HepG2 (cell line): ENCODE measurements at regions not wholly inside any gene's neighbourhood (a gene's known extent, or its start where the extent isn't known, plus 50 kb on each side); places are given as distances from the start of the nearest gene placed in this dataset.

Source experiments
- ATAC-seq: fragments of 200-7000 bp; cut with Tn5 transposase; 3 replicates; pipeline ENCODE4 v1.9.1; 2020; ENCODE audit warnings: mild to moderate bottlenecking, moderate library complexity
- BruUV-seq: library from RNA; stranded (reverse); fragments of 400-500 nt; replicated peaks from 2 replicates; lab custom pipeline; 2021; lab: Mats Ljungman, UMichigan
- CTCF ChIA-PET: fragments of 300-600 bp; formaldehyde crosslinking; extraction: SDS; loops from one replicate; lab custom pipeline; 2021; ENCODE audit warnings: low total read pairs, inconsistent platforms, low intra/inter-chr PET ratio; lab: Yijun Ruan, JAX
- POLR2A ChIA-PET: fragments of 350-600 bp; sonication (Branson Sonifier 250); formaldehyde crosslinking; loops from one replicate; lab custom pipeline; 2020; ENCODE audit warnings: antibody characterized with exemption, inconsistent platforms; lab: Yijun Ruan, JAX
- DNase-seq: peaks from one replicate; pipeline ENCODE4 v3.0.0-alpha.2; 2015; ENCODE audit warnings: low spot score
- FAIRE-seq: peaks from 3 replicates; lab custom pipeline; 2011; peaks lifted over from hg19 to GRCh38; lab: Jason Lieb, UNC
- H2AFZ ChIP-seq: one replicate; pipeline ENCODE4 v1.6.1; 2011; ENCODE audit warnings: low read length, inconsistent platforms
- H3K27ac ChIP-seq: fragments of 300-600 bp; 3 replicates; pipeline ENCODE4 v1.8.0; 2011; ENCODE audit warnings: mixed run types, mild to moderate bottlenecking, mixed read lengths, low read length, inconsistent platforms; ENCODE audit not compliant: insufficient read depth; ENCODE audit errors: extremely low read length
- H3K27me3 ChIP-seq, 2 experiments: fragments of 200-600 bp in 1 of 2; 2 replicates in 1 of 2; 3 replicates in 1 of 2; pipeline versions ENCODE4 v1.6.0 to v1.8.0; 2011; ENCODE audit warnings: low read length in 2 of 2, mild to moderate bottlenecking in 2 of 2, moderate library complexity in 2 of 2, inconsistent platforms in 1 of 2; ENCODE audit not compliant: insufficient read depth in 2 of 2, control insufficient read depth in 1 of 2
- H3K36me3 ChIP-seq, 2 experiments: fragments of 200-600 bp in 1 of 2; replicated peaks in 1 of 2; 2 replicates in 1 of 2; 3 replicates in 1 of 2; pipeline versions ENCODE4 v1.5.1 to v1.8.0; 2011; ENCODE audit warnings: low read length in 2 of 2, inconsistent platforms in 1 of 2; ENCODE audit not compliant: insufficient read depth in 2 of 2, control insufficient read depth in 1 of 2
- H3K4me1 ChIP-seq: 2 replicates; pipeline ENCODE4 v1.5.1; 2012; ENCODE audit warnings: low read length, inconsistent platforms; ENCODE audit not compliant: insufficient read depth
- H3K4me2 ChIP-seq: 2 replicates; pipeline ENCODE4 v1.6.0; 2011; ENCODE audit warnings: low read depth, low read length, inconsistent platforms
- H3K4me3 ChIP-seq, 3 experiments: fragments of 200-600 bp in 1 of 3; sonication (generic), shearing (Covaris generic) in 1 of 3; replicated peaks in 1 of 3; 2 replicates each; pipeline ENCODE4 v1.5.1; 2011 to 2016; ENCODE audit warnings: low read length in 3 of 3, inconsistent platforms in 2 of 3, low read depth in 2 of 3, mild to moderate bottlenecking in 2 of 3, control low read depth in 1 of 3, mixed read lengths in 1 of 3; ENCODE audit not compliant: insufficient read depth in 1 of 3
- H3K79me2 ChIP-seq: one replicate; pipeline ENCODE4 v1.6.1; 2011; ENCODE audit warnings: low read length, inconsistent platforms; ENCODE audit not compliant: insufficient read depth
- H3K9ac ChIP-seq: 2 replicates; pipeline ENCODE4 v1.6.0; 2011; ENCODE audit warnings: mild to moderate bottlenecking, low read depth, low read length, inconsistent platforms; ENCODE audit not compliant: insufficient read depth
- H3K9me3 ChIP-seq: 2 replicates; pipeline ENCODE4 v1.5.1; 2012; ENCODE audit warnings: mild to moderate bottlenecking, low read length
- H4K20me1 ChIP-seq: 2 replicates; pipeline ENCODE4 v1.6.0; 2011; ENCODE audit warnings: inconsistent platforms, mild to moderate bottlenecking, low read length, moderate library complexity; ENCODE audit not compliant: insufficient read depth
- ATF1 ChIP-seq: IDR thresholded peaks from 2 replicates; pipeline ENCODE4 v1.6.1; 2016; ENCODE audit warnings: mild to moderate bottlenecking, control low read depth
- ATF7-NPFF ChIP-seq: sonication (generic); formaldehyde crosslinking; IDR thresholded peaks from 2 replicates; pipeline ENCODE4 v1.8.1; 2023; ENCODE audit warnings: mild to moderate bottlenecking, low read depth, missing genetic modification reagents, moderate library complexity
- DMAP1 ChIP-seq: IDR thresholded peaks from 2 replicates; pipeline ENCODE4 v1.6.1; 2016
- HNRNPL ChIP-seq: fragments of 200-400 bp; formaldehyde crosslinking; IDR thresholded peaks from 2 replicates; pipeline ENCODE4 v1.6.1; 2017; ENCODE audit warnings: mild to moderate bottlenecking, low read depth, low read length
- NFE2L1 ChIP-seq: sonication (generic); formaldehyde crosslinking; IDR thresholded peaks from 2 replicates; pipeline ENCODE4 v1.4.0; 2020; ENCODE audit warnings: missing genetic modification reagents, mild to moderate bottlenecking, borderline replicate concordance
- PHF8 ChIP-seq: sonication (generic); formaldehyde crosslinking; IDR thresholded peaks from 2 replicates; pipeline ENCODE4 v1.5.0; 2020; ENCODE audit warnings: missing genetic modification reagents
- PRPF4 ChIP-seq: fragments of 200-400 bp; formaldehyde crosslinking; IDR thresholded peaks from 2 replicates; pipeline ENCODE4 v1.6.1; 2016; ENCODE audit warnings: low read length, low read depth; ENCODE audit not compliant: poor library complexity, severe bottlenecking
- REL ChIP-seq: sonication (generic); formaldehyde crosslinking; conservative IDR thresholded peaks from 2 replicates; pipeline ENCODE4 v1.8.0; 2022; ENCODE audit warnings: mild to moderate bottlenecking, missing genetic modification reagents, moderate library complexity
- SKI ChIP-seq: fragments of 450-650 bp; IDR thresholded peaks from one replicate; pipeline ENCODE4 v1.6.1; 2018; ENCODE audit warnings: mild to moderate bottlenecking; ENCODE audit not compliant: partially characterized antibody
- SMAD1 ChIP-seq: sonication (generic); formaldehyde crosslinking; IDR thresholded peaks from 2 replicates; pipeline ENCODE4 v1.4.0; 2020; ENCODE audit warnings: missing genetic modification reagents, low read depth, mild to moderate bottlenecking, borderline replicate concordance
- TMF1 ChIP-seq: sonication (generic); formaldehyde crosslinking; IDR thresholded peaks from 2 replicates; pipeline ENCODE4 v1.8.1; 2022; ENCODE audit warnings: low read depth, missing genetic modification reagents
- ZFP1 ChIP-seq: IDR thresholded peaks from 2 replicates; pipeline ENCODE4 v1.6.1; 2016
- ZNF619 ChIP-seq: sonication (generic); formaldehyde crosslinking; IDR thresholded peaks from 2 replicates; pipeline ENCODE4 v1.4.0; 2020; ENCODE audit warnings: mild to moderate bottlenecking, missing genetic modification reagents
- ZNF775 ChIP-seq: sonication (generic); formaldehyde crosslinking; IDR thresholded peaks from 2 replicates; pipeline ENCODE4 v1.4.0; 2020; ENCODE audit warnings: missing genetic modification reagents, mild to moderate bottlenecking, moderate library complexity, borderline replicate concordance
- ZNF776 ChIP-seq: sonication (generic); formaldehyde crosslinking; IDR thresholded peaks from 2 replicates; pipeline ENCODE4 v1.4.0; 2020; ENCODE audit warnings: mild to moderate bottlenecking, missing genetic modification reagents
- ZNF879 ChIP-seq: sonication (generic); formaldehyde crosslinking; IDR thresholded peaks from 2 replicates; pipeline ENCODE4 v1.8.1; 2023; ENCODE audit warnings: missing genetic modification reagents
- ZZZ3 ChIP-seq: sonication (generic); formaldehyde crosslinking; IDR thresholded peaks from 2 replicates; pipeline ENCODE4 v1.4.0; 2020; ENCODE audit warnings: missing genetic modification reagents, mild to moderate bottlenecking, borderline replicate concordance
- WGBS: methylation state at CpG from one replicate; pipeline ENCODE4 v1.1.6; 2017; ENCODE audit warnings: low lambda C conversion rate; 5-methylcytosine and 5-hydroxymethylcytosine counted together
- in situ Hi-C: cut with HindIII; loops from 2 replicates; pipeline ENCODE4 v1.10.0; 2017; ENCODE audit warnings: low pct_unique_long_range_greater_than_20kb; ENCODE audit not compliant: extremely low pct_ligation_motif_present
- intact Hi-C: fragments of 100-400 bp; cut with micrococcal nuclease; formaldehyde crosslinking; loops from one replicate; pipeline ENCODE4 v1.10.0; 2022; ENCODE audit not compliant: unreplicated experiment
- TF ChIP-seq, protein P1 (sequence below): sonication (generic); formaldehyde crosslinking; conservative IDR thresholded peaks from 2 replicates; pipeline ENCODE4 v1.4.0; 2020; ENCODE audit warnings: missing genetic modification reagents

DNA sequence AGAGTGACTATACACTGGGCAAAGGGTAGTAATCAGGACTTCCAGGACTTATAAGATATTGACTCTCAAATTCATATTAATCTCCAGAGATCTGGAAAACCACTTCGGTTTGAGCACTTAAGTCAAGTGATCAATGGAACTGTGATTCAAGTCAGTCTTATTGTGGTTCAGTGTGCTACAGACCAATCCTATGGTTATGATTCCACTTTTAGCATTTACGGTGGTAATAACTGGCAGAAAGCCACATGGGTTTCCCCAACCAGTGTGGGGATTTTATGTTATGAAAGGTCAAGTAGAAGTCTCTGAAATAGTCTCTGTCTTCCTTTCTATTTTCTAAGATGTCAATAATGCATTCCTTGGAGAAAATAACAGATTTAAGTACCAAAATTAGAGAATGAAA, 151.3 kb upstream of the NEGR1 start:
- POLR2A ChIA-PET: no interaction called here
- WGBS: 0% methylated on average over 2 of the region's 2 CpGs
- Histone ChIP-seq H3K79me2 (no peaks in the 10 kb centered on the region), H3K27ac (no peak overlapping the region), H3K4me3 (no peak overlapping the region), H3K4me1 (no peaks in the 10 kb centered on the region), H3K27me3 (no peaks in the 10 kb centered on the region; a peak in 1 of 5 replicates), H3K36me3 (no peaks in the 10 kb centered on the region), H3K4me2 (no peak overlapping the region), H3K9me3 (peaks cover 18% of the 10 kb centered on the region)
- DNase-seq: no peak
- no peak for ATAC-seq
- no peak for FAIRE-seq
- TF ChIP-seq ZFP1 (CRISPR knock-in tag): no peak
- no peak for TF ChIP-seq ATF7-NPFF (CRISPR knock-in tag)
- TF ChIP-seq ZZZ3 (CRISPR knock-in tag): no peak
- no peak for TF ChIP-seq ZNF879 (CRISPR knock-in tag)
- no peak for TF ChIP-seq PRPF4
- no peak for TF ChIP-seq REL (CRISPR knock-in tag)
- no peak for TF ChIP-seq PHF8 (CRISPR knock-in tag)
- no peak for TF ChIP-seq ZNF619 (CRISPR knock-in tag)
- TF ChIP-seq ZNF775 (CRISPR knock-in tag): no peak
- no peak for TF ChIP-seq SKI
- TF ChIP-seq, protein P1, sequence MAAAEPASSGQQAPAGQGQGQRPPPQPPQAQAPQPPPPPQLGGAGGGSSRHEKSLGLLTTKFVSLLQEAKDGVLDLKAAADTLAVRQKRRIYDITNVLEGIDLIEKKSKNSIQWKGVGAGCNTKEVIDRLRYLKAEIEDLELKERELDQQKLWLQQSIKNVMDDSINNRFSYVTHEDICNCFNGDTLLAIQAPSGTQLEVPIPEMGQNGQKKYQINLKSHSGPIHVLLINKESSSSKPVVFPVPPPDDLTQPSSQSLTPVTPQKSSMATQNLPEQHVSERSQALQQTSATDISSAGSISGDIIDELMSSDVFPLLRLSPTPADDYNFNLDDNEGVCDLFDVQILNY (CRISPR knock-in tag): no peak
- TF ChIP-seq ZNF776 (CRISPR knock-in tag): no peak
- no peak for TF ChIP-seq HNRNPL
- no peak for TF ChIP-seq NFE2L1 (CRISPR knock-in tag)
- TF ChIP-seq DMAP1: no peak
- no peak for TF ChIP-seq ATF1
- no peak for TF ChIP-seq SMAD1 (CRISPR knock-in tag)
- TF ChIP-seq TMF1 (CRISPR knock-in tag): no peak
- TF ChIP-seq, all 625 proteins: peak for 0
- intact Hi-C loops: no loop called here
- Histone ChIP-seq H3K9ac (no peak overlapping the region), H4K20me1 (no peaks in the 10 kb centered on the region), H2AFZ (no peak overlapping the region)
- in situ Hi-C loops: no loop called here
- no TSS peak for BruUV-seq
- CTCF ChIA-PET: no interaction called here
